GM04503 (cell line): ENCODE measurements at regions not wholly inside any gene's neighbourhood (a gene's known extent, or its start where the extent isn't known, plus 50 kb on each side); places are given as distances from the start of the nearest gene placed in this dataset.

Experiments used
- DNase-seq: peaks from one replicate; pipeline ENCODE4 v3.0.0-alpha.2; 2012; ENCODE audit warnings: low read depth

DNA sequence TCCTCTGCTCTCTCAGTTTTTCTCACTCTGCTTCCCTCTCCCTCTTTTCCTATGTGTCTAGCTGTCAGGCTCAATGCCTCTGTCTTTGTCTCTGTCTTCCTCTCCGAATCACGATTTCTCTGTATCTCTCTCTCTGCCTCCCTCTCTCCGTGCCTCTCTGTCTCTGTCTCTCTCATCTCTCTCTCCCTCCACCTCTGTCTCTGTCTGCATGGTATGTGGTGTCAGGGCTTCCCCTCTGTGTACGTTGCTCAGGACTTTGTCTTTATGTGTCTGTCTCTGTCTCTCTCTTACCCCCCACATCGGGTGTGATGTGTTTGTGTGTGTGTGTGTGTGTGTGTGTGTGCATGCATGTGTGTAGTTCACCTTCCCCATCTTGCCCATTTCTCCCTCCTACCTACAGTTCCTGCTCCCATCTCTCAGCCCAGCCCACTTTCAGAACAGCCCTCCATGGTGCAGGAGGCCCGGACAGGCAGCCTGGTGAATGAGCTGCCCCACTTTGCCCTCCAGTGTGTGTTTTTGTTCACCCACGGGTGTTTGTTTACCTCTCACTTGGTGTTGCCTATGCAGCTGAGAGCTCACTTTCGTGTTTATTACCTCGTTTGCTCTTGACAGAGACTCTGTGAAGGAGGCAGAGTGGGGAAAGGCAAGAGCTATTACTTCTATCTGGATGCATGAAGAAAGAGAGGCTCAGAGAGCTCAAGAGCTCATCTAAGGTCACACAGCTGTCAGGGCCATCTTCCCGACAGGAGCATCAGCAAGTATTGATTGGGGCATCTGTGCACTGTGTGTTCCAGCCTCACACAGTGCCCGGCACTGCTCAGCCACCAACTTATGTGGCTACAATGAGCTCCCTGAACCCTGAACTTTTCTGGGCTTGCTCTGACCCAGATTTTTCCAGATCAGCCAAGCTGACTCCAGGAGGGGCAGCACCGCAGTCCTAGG lies 163.5 kb upstream of the ZMIZ1 start:
- no peak for DNase-seq

- DNase-seq: no peak
Measured at GRCh38 chr10:78905957-78906308, 162.8 kb upstream of the ZMIZ1 start.

DNA sequence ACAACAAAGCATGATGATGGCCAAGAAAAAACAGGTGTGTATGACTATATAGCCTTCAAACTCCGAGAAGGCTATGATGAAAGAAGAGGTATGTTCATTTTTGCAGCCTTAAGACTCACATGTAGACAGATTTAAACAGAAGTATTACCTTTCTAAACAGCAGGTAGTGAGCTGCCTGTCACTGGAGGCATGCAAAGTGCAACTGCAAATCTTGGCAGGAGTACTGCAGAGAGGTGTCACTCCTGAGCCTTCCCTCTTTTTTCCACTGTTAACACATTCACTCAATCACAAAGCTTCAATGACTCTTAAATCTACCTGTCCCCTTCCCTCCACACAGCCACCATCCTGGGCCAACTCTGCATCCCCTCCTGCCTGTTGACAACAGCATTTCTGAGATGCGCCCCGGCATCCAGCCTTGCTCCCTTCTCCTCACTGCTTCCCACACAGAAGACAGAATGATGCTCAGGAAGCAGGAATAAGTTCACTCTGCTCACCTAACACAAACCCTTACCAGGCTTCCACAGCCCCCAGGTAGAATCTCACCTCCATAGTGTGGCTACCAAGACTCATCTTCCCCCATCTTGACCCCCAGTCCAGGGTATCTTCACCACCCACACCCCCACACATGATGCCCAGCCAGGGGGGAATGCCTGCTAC lies 161.9 kb upstream of the ZMIZ1 start:
- DNase-seq: no peak

GRCh38 chr10:78907551-78908211 lies 161.1 kb upstream of the ZMIZ1 start:
- DNase-seq: no peak

DNA sequence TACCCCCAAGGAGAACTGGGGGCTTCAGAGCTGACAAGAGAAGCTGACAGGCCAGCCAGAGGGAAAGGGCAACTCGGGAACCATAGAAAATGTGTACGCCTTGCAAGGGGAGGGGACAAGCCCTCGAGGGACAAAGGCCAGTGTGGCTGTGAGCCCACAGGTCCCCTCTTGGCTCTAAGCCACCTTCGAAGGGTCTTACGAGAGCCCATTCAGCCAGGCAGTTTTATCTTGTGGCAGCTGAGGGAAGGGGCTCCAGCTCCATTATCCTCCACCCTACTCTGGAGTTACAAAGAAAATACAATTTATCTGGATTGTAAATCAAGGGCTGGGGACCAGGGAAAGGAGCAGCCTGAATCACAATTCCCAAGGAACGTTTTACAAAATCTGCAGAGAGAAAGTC lies 159.5 kb upstream of the ZMIZ1 start:
- no peak for DNase-seq

DNA sequence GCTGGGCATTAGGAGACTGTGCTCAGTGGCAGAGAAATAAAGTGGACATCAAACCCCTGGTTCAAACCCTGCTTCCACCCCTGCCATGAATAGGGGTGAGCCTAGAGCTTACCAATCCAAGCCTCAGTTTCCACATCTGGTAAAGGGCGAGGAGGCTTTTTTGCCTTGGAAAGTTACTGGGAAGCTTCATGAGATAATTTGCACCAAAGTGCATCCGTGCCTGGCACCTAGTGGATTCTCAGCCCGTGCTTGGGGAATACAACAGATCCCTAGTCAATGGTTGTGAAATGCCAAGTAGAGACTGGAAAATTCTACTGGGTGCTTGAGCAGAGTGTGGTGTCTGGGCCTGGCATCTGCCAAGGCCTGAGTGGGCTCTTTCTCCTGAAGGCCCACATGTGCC lies 158.7 kb upstream of the ZMIZ1 start:
- no peak for DNase-seq

DNA sequence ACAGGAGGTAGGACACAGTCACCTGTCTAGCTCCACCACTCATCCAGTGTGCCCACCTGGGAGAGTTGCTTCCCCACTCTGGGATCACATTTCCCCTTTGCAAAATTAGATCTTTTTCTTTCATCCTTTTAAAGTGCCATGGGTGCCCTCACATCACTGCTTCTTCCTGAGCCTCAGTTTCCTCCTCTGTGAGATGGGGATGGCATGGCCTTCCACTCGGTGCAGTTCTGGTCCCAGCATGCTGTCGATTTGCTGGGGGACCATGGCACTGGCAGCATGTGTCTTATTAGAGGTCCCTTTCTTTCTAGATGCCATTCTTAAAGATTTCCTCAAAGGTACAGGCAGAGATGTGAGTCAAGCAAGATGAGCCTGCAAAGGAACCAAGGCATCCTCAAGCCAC lies 158.3 kb upstream of the ZMIZ1 start:
- no peak for DNase-seq

GRCh38 chr10:78910886-78911285 lies 157.9 kb upstream of the ZMIZ1 start:
- no peak for DNase-seq

- no peak for DNase-seq
Measured at GRCh38 chr10:78911533-78912340, 157.0 kb upstream of the ZMIZ1 start.

- DNase-seq: no peak
Measured at GRCh38 chr10:78912361-78913218, 156.2 kb upstream of the ZMIZ1 start.

DNA sequence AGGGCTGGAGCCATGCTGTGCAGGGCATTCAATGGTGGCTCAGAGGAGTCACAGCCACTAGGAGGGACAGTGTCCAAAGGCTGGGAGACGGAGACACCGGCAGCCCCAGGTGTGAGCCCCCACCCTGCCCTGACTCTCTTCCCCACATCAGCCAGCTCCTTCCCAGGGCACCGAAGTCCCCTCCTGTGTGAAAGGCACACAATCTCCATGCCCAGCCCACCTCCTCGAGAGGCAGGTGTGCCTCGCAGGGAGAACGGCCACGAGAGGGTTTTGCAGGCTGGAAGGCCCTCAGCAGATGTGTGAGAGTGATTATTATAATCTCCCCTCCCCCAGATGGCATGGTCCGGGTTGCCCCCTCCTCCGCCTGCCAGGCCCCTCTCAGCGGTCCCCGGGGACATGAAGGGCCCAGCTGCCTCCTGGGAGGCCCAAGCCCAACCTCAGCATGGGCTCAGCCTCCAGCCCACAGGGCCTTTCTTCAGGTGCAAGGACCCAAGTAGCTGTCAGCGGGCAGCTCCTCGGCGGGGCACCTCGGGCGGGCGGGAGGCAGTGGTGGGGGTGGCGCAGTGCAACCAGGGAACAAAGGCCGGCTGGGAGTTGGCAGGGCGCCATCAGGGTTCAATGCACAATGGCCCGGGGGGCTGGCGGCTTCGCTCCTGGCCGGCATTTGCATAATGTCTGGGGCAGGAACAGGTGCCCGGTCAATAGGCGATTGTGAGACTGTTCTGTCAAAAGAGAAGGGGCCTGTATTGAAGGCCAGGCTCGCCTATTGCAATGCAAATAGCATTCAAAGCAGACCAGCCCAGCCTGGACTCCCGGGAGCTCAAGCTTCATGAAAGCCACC lies 155.3 kb upstream of the ZMIZ1 start:
- no peak for DNase-seq

DNA sequence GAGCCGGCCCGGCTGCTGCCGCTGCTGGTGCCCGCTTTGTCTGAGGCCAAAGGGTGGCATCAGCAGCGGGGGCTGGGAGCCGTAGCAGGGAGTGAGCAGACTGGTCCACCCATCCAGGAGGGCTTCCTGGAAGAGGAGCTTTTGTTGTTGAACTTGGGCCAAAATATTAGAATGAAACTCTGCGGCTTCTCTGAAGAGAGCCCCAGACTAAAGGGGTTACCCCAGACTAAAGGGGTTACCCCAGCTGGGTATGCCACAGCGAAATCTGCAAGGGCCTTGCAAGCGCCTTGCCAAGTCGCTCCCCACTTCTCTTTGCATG lies 154.7 kb upstream of the ZMIZ1 start:
- no peak for DNase-seq

DNA sequence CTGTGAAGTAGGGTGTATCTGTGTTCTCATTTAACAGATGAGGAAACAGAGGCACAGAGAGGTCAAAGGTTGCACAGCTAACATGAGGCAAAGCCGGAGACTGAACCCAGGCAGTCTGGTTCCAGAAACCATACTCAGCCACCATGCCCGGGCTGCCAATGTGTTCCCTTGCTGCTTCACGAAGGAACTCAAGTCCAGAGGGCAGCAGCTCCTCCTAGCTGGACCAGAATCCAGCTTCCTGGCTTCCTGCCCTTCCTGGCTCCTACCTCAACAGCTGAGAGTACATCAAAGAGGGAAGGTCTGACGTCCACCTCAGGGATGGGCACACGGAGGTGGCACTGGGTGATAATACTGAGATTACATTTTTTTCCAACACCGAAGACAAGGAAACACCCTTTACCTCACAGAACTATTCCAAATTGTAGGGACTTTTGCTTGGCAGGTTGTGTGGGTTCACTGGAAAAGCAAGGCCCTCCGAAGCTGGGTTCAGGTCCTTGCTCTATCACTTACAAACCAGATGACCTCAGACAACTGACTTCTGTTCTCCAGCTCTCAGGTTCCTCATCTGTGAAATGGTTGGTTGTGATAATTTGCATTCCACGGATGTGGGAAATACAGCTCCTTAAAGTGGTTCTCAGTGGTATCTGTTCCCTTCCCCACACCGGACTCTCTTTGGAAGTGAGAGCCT lies 154.1 kb upstream of the ZMIZ1 start:
- DNase-seq: no peak

DNA sequence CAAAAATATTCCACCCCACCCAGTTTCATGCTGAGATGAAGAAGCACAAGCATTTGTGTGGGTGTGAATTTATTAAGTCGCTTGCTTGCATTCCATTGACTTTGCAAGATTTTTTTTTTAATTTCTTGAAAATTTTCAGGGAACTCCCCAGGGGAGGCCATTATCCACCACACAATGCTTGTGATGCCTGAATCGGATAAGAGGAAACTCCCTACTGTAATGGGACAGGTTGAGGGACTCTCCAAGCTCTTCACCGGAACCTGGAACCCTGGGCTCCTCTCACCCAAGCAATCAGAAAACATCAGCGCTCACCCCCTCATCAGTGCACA lies 153.6 kb upstream of the ZMIZ1 start:
- DNase-seq: no peak

DNA sequence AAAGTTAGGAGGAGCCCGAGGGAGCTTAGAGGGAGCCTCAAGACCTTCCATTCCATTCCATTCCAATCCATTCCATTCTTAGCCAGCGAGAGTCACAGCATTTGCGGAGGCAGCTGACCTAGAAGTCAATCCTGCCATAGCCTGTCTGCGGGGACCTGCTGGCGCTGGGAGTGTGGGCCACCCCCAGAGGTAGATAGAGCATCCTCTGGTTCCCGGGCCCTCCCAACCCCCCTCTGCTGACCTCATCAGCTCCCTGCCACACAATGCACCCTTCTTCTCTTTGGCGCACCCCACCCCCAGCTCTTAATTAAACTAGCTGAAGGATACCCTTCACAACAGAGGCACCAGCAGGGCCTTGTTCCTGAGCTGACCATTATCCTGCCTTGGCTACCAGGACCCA lies 152.5 kb upstream of the ZMIZ1 start:
- DNase-seq: no peak

GRCh38 chr10:78919181-78919966 lies 149.4 kb upstream of the ZMIZ1 start:
- no peak for DNase-seq

DNA sequence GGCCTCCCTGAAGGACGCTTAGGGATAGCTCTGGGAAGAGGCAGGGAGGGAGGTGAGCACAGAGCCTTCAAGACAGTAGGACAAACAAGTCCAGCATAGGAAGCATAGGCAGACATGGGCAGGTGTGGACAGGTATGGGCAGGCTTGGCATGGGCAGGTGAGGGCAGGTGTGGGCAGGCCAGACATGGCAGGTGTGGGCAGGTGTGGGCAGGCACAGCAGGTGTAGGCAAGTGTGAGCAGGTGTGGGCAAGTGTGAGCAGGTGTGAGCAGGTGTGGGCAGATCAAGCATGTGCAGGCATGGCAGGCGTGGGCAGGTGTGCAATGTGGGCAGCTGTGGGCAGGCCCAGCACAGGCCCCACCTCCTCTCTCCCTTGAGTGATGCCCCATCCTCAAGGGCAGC lies 148.8 kb upstream of the ZMIZ1 start:
- no peak for DNase-seq

DNA sequence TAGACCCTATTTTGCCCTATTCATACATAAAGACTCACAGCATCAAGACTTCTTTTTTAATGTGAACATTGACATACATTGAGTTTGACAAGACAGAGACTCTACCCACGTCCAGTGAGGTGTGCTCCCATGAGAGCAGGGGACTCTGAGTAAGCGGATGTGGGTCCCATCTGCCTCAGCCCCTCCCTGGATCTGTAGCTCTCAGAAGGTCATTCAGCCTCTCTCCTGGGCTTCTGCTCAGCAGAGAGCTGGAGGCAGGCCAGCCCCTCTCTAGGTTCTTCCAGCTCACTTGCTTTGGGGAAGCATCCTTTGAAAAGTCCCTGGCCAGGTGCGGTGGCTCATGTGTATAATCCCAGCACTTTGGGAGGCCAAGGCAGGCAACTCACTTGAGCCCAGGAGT lies 146.9 kb upstream of the ZMIZ1 start:
- DNase-seq: no peak

- no peak for DNase-seq
Measured at GRCh38 chr10:78923647-78924318, 145.0 kb upstream of the ZMIZ1 start.
